HG02884 (cell line): ENCODE measurements at regions not wholly inside any gene's neighbourhood (a gene's known extent, or its start where the extent isn't known, plus 50 kb on each side); places are given as distances from the start of the nearest gene placed in this dataset.
"Not testable (repeated sequence)": the region's sequence is repeated elsewhere in the genome, so short reads cannot be mapped to it uniquely, and the experiment has no call there.

Experiments used
- ATAC-seq: cut with Tn5 transposase; IDR thresholded peaks from one replicate; pipeline ENCODE4 v1.9.1; 2021; ENCODE audit warnings: mild to moderate bottlenecking, moderate library complexity; ENCODE audit not compliant: unreplicated experiment

- no peak for ATAC-seq
Measured at GRCh38 chr2:57465067-57465466, 581.5 kb upstream of the VRK2 start.

GRCh38 chr2:57465967-57466366 lies 580.6 kb upstream of the VRK2 start:
- no peak for ATAC-seq

GRCh38 chr2:57475391-57475790 lies 571.2 kb upstream of the VRK2 start:
- no peak for ATAC-seq

- no peak for ATAC-seq
Measured at GRCh38 chr2:57479981-57480380, 566.6 kb upstream of the VRK2 start.

GRCh38 chr2:57488061-57488460 lies 558.5 kb upstream of the VRK2 start:
- no peak for ATAC-seq

- no peak for ATAC-seq
Measured at GRCh38 chr2:57490741-57491140, 555.9 kb upstream of the VRK2 start.

- no peak for ATAC-seq
Measured at GRCh38 chr2:57491213-57491612, 555.4 kb upstream of the VRK2 start.

- not testable (repeated sequence) for ATAC-seq
Measured at GRCh38 chr2:57493966-57494365, 552.6 kb upstream of the VRK2 start.

GRCh38 chr2:57497489-57498096 lies 549.0 kb upstream of the VRK2 start:
- ATAC-seq: peak; percentile 72

- ATAC-seq: no peak
Measured at GRCh38 chr2:57504787-57505186, 541.8 kb upstream of the VRK2 start.

- ATAC-seq: no peak
Measured at GRCh38 chr2:57509189-57509588, 537.4 kb upstream of the VRK2 start.

- ATAC-seq: no peak
Measured at GRCh38 chr2:57510704-57511103, 535.9 kb upstream of the VRK2 start.

GRCh38 chr2:57515366-57515765 lies 531.2 kb upstream of the VRK2 start:
- no peak for ATAC-seq

- ATAC-seq: peak; percentile 94
Measured at GRCh38 chr2:57516698-57517340, 529.8 kb upstream of the VRK2 start.

- ATAC-seq: no peak
Measured at GRCh38 chr2:57523304-57523703, 523.3 kb upstream of the VRK2 start.

- ATAC-seq: no peak
Measured at GRCh38 chr2:57527685-57528084, 518.9 kb upstream of the VRK2 start.

- ATAC-seq: no peak
Measured at GRCh38 chr2:57528499-57528898, 518.1 kb upstream of the VRK2 start.

GRCh38 chr2:57534358-57534757 lies 512.2 kb upstream of the VRK2 start:
- no peak for ATAC-seq

- ATAC-seq: peak; percentile 90
Measured at GRCh38 chr2:57536535-57537231, 509.9 kb upstream of the VRK2 start.

GRCh38 chr2:57539761-57540160 lies 506.8 kb upstream of the VRK2 start:
- ATAC-seq: no peak

GRCh38 chr2:57542081-57542480 lies 504.5 kb upstream of the VRK2 start:
- peak; percentile 48 for ATAC-seq

- ATAC-seq: no peak
Measured at GRCh38 chr2:57543211-57543610, 503.4 kb upstream of the VRK2 start.
